ENCODE measurements at regions not wholly inside any gene's neighbourhood (a gene's known extent, or its start where the extent isn't known, plus 50 kb on each side); places are given as distances from the start of the nearest gene placed in this dataset.

DNA sequence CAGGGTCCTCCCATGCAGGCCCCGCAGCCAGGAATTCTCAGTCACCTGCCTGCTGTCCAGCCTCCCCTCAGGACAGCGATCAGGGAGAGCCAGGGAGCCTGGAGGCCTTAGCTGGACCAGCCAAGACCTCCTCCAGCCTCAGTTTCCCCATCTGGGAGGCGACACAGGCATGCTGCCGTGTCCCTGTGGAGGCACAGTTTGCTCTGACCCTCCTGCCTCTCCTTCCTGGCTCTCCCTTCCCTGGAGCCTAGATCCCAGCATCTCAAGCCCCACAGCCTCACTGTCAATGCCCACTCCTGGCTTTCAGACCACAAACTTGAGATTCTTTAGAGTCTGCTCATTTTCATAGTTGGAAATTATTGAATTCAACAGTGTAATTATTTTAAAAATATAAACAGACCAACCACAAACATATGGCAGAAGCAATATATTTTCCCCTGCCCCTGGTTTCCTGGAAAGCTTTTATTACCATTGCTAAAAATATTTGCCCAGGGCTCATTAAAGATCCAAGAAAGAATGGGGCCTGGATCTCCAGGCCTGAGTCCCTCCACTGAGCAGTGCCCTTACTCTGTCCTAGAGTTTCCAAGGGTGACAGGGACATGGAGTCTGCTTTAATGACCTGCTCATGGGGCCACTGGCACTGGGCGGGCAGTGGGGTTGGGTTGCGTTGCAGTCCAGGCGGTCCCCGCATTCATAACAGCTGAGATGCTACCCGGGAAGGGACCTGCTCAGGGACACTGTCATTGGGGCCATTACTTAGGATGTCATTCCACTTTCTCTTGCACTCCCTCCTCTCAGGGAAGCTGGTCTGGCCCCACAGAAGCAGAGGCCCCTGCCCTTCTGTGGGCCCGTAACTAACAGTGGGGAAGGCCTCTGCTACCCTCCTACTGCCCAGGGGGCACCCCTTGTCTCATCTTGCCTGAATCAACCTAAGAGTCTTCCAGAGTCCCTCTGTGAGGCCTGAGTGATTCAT lies 81.6 kb upstream of the CHST15 start:
- BruUV-seq (replicated peaks) = no TSS peak
- DNase-seq (ENCODE audit: low spot score) = no peak
- intact Hi-C loops (cut with micrococcal nuclease; ENCODE audit: unreplicated experiment) = loop anchor here (10.0 kb wide), 1 partner anchor 210 kb away; no protein-coding TSS in a partner anchor
- no peaks in the 10 kb centered on the region for H3K9me3 ChIP-seq (ENCODE audit: low read length)
- H3K36me3 ChIP-seq (ENCODE audit: insufficient read depth, low read length) = no peaks in the 10 kb centered on the region
- no peak overlapping the region for H3K4me3 ChIP-seq (ENCODE audit: low read depth, low read length, poor library complexity, severe bottlenecking)
- peak overlapping the region; percentile 24; the same call in 1 of the 2 replicates for H3K4me2 ChIP-seq (ENCODE audit: low read length)
- no peaks in the 10 kb centered on the region for H4K20me1 ChIP-seq (ENCODE audit: insufficient read depth, low read length)
- H2AFZ ChIP-seq (ENCODE audit: low read length) = no peak overlapping the region
- H3K79me2 ChIP-seq (ENCODE audit: insufficient read depth, low read depth, low read length) = no peaks in the 10 kb centered on the region
- peaks cover 13% of the 10 kb centered on the region for H3K4me1 ChIP-seq (ENCODE audit: insufficient read depth, low read length, poor library complexity, severe bottlenecking)
- TF ChIP-seq, protein P1, sequence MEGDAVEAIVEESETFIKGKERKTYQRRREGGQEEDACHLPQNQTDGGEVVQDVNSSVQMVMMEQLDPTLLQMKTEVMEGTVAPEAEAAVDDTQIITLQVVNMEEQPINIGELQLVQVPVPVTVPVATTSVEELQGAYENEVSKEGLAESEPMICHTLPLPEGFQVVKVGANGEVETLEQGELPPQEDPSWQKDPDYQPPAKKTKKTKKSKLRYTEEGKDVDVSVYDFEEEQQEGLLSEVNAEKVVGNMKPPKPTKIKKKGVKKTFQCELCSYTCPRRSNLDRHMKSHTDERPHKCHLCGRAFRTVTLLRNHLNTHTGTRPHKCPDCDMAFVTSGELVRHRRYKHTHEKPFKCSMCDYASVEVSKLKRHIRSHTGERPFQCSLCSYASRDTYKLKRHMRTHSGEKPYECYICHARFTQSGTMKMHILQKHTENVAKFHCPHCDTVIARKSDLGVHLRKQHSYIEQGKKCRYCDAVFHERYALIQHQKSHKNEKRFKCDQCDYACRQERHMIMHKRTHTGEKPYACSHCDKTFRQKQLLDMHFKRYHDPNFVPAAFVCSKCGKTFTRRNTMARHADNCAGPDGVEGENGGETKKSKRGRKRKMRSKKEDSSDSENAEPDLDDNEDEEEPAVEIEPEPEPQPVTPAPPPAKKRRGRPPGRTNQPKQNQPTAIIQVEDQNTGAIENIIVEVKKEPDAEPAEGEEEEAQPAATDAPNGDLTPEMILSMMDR (conservative IDR thresholded peaks at IDR 0.05; ENCODE audit: low read length) = no peak
- TF ChIP-seq EZH2phosphoT487 (IDR thresholded peaks at IDR 0.05; ENCODE audit: borderline replicate concordance, low read depth, low read length) = no peak
- POLR2A ChIA-PET = interaction anchor here (0.8 kb wide), 1 partner anchor 40 kb away, joined by 3 read pairs; no protein-coding TSS in a partner anchor
- H3K27ac ChIP-seq (ENCODE audit: low read depth, low read length, poor library complexity, severe bottlenecking) = no peak overlapping the region
- CTCF ChIA-PET (ENCODE audit: unreplicated experiment) = no interaction called here
- no peaks in the 10 kb centered on the region for H3K9me2 ChIP-seq (ENCODE audit: insufficient read depth, low read length)

- Histone ChIP-seq H3K79me2 (ENCODE audit: insufficient read depth, low read depth, low read length) (no peaks in the 10 kb centered on the region), H3K4me2 (ENCODE audit: low read length) (no peak overlapping the region), H3K9me3 (ENCODE audit: low read length) (no peaks in the 10 kb centered on the region), H3K36me3 (ENCODE audit: insufficient read depth, low read length) (no peaks in the 10 kb centered on the region), H3K27ac (ENCODE audit: low read depth, low read length, poor library complexity, severe bottlenecking) (no peak overlapping the region), H4K20me1 (ENCODE audit: insufficient read depth, low read length) (no peaks in the 10 kb centered on the region), H3K4me1 (ENCODE audit: insufficient read depth, low read length, poor library complexity, severe bottlenecking) (peaks cover 13% of the 10 kb centered on the region), H2AFZ (ENCODE audit: low read length) (no peak overlapping the region), H3K4me3 (ENCODE audit: low read depth, low read length, poor library complexity, severe bottlenecking) (no peak overlapping the region), H3K9me2 (ENCODE audit: insufficient read depth, low read length) (no peaks in the 10 kb centered on the region)
- intact Hi-C loops (cut with micrococcal nuclease; ENCODE audit: unreplicated experiment) = loop anchor here (10.0 kb wide), 1 partner anchor 211 kb away; no protein-coding TSS in a partner anchor
- POLR2A ChIA-PET = no interaction called here
- no TSS peak for BruUV-seq (replicated peaks)
- CTCF ChIA-PET (ENCODE audit: unreplicated experiment) = no interaction called here
- no peak for TF ChIP-seq EZH2phosphoT487 (IDR thresholded peaks at IDR 0.05; ENCODE audit: borderline replicate concordance, low read depth, low read length)
- TF ChIP-seq, protein P1 (conservative IDR thresholded peaks at IDR 0.05; ENCODE audit: low read length) = no peak
- no peak for DNase-seq (ENCODE audit: low spot score)
These were observed 80.7 kb upstream of the CHST15 start for GRCh38 chr10:124174071-124174566.
